BE2C (cell line): ENCODE measurements at regions not wholly inside any gene's neighbourhood (a gene's known extent, or its start where the extent isn't known, plus 50 kb on each side); places are given as distances from the start of the nearest gene placed in this dataset.

Experiments
- DNase-seq: peaks from one replicate; pipeline ENCODE4 v3.0.0-alpha.2; 2020
- H3K27me3 ChIP-seq: fragments of 250-450 bp; sonication (Bioruptor Pico); 2 replicates; pipeline ENCODE4 v1.5.1; 2020; ENCODE audit warnings: mild to moderate bottlenecking
- H3K36me3 ChIP-seq: fragments of 250-450 bp; sonication (Bioruptor Pico); 2 replicates; pipeline ENCODE4 v1.5.1; 2020; ENCODE audit warnings: mild to moderate bottlenecking
- H3K4me1 ChIP-seq: fragments of 250-450 bp; sonication (Bioruptor Pico); 2 replicates; pipeline ENCODE4 v1.5.1; 2020
- H3K4me3 ChIP-seq: 2 replicates; pipeline ENCODE4 v1.5.1; 2011; ENCODE audit warnings: low read depth, low read length
- H3K9me3 ChIP-seq: fragments of 250-450 bp; sonication (Bioruptor Pico); 2 replicates; pipeline ENCODE4 v1.5.1; 2020
- CTCF ChIP-seq: IDR thresholded peaks from 2 replicates; pipeline ENCODE4 v1.5.1; 2012; ENCODE audit warnings: mild to moderate bottlenecking, low read depth, low read length

- TF ChIP-seq CTCF, result no peak
- no peaks in the 10 kb centered on the region for H3K27me3 ChIP-seq
- no peak overlapping the region for H3K4me3 ChIP-seq
- H3K9me3 ChIP-seq, result no peaks in the 10 kb centered on the region
- no peaks in the 10 kb centered on the region for H3K4me1 ChIP-seq
- DNase-seq, result no peak
- H3K36me3 ChIP-seq, result no peaks in the 10 kb centered on the region
These were observed 67.7 kb downstream of the AKR1B1 start for GRCh38 chr7:134391223-134391622.

GRCh38 chr7:134388336-134389019 lies 70.4 kb downstream of the AKR1B1 start:
- Histone ChIP-seq H3K27me3 (no peaks in the 10 kb centered on the region), H3K36me3 (no peaks in the 10 kb centered on the region), H3K9me3 (no peaks in the 10 kb centered on the region), H3K4me1 (no peaks in the 10 kb centered on the region), H3K4me3 (no peak overlapping the region)
- no peak for TF ChIP-seq CTCF
- no peak for DNase-seq

- no peak for DNase-seq
- peak; percentile 11; the same call in 1 of the 2 replicates for TF ChIP-seq CTCF
- H3K36me3 ChIP-seq, result no peaks in the 10 kb centered on the region
- H3K4me1 ChIP-seq, result no peaks in the 10 kb centered on the region; the same call in 1 of the 2 replicates
- no peaks in the 10 kb centered on the region for H3K9me3 ChIP-seq
- H3K27me3 ChIP-seq, result peaks cover 18% of the 10 kb centered on the region
- no peak overlapping the region for H3K4me3 ChIP-seq
These were observed 61.8 kb upstream of the SLC35B4 start for GRCh38 chr7:134378562-134378961.

GRCh38 chr7:134376693-134377092 lies 60.0 kb upstream of the SLC35B4 start:
- Histone ChIP-seq H3K36me3 (no peaks in the 10 kb centered on the region), H3K4me3 (no peak overlapping the region), H3K4me1 (no peaks in the 10 kb centered on the region), H3K9me3 (no peaks in the 10 kb centered on the region), H3K27me3 (peaks cover 23% of the 10 kb centered on the region)
- no peak for TF ChIP-seq CTCF
- no peak for DNase-seq

GRCh38 chr7:134375206-134375605 lies 58.5 kb upstream of the SLC35B4 start:
- Histone ChIP-seq H3K4me1 (no peaks in the 10 kb centered on the region), H3K9me3 (no peaks in the 10 kb centered on the region), H3K4me3 (no peak overlapping the region), H3K36me3 (no peaks in the 10 kb centered on the region), H3K27me3 (peaks cover 32% of the 10 kb centered on the region)
- DNase-seq, result no peak
- TF ChIP-seq CTCF, result no peak

GRCh38 chr7:134374791-134375190 lies 58.1 kb upstream of the SLC35B4 start:
- H3K9me3 ChIP-seq, result no peaks in the 10 kb centered on the region
- peaks cover 32% of the 10 kb centered on the region for H3K27me3 ChIP-seq
- DNase-seq, result no peak
- H3K4me1 ChIP-seq, result no peaks in the 10 kb centered on the region
- H3K36me3 ChIP-seq, result no peaks in the 10 kb centered on the region
- H3K4me3 ChIP-seq, result no peak overlapping the region
- TF ChIP-seq CTCF, result no peak
